ENCODE measurements at regions not wholly inside any gene's neighbourhood (a gene's known extent, or its start where the extent isn't known, plus 50 kb on each side); places are given as distances from the start of the nearest gene placed in this dataset.

- no peaks in the 10 kb centered on the region for H3K9me3 ChIP-seq (ENCODE audit: severe bottlenecking)
- no peak overlapping the region for H3K27ac ChIP-seq
- H3K4me3 ChIP-seq (ENCODE audit: low read depth, low read length): no peak overlapping the region
- no peaks in the 10 kb centered on the region for H3K36me3 ChIP-seq
- no peak for TF ChIP-seq CTCF (IDR thresholded peaks at IDR 0.05; ENCODE audit: low read depth, low read length)
- DNase-seq: no peak
- H3K27me3 ChIP-seq (ENCODE audit: insufficient read depth, low read depth, severe bottlenecking): peaks cover 8% of the 10 kb centered on the region
Measured at GRCh38 chrX:10076765-10077164, 80.0 kb upstream of the CLCN4 start.

GRCh38 chrX:10077425-10078188 lies 79.2 kb upstream of the CLCN4 start:
- H3K27ac ChIP-seq: no peak overlapping the region
- no peaks in the 10 kb centered on the region for H3K36me3 ChIP-seq
- peaks cover 8% of the 10 kb centered on the region for H3K27me3 ChIP-seq (ENCODE audit: insufficient read depth, low read depth, severe bottlenecking)
- no peak for DNase-seq
- H3K9me3 ChIP-seq (ENCODE audit: severe bottlenecking): no peaks in the 10 kb centered on the region
- H3K4me3 ChIP-seq (ENCODE audit: low read depth, low read length): no peak overlapping the region
- TF ChIP-seq CTCF (IDR thresholded peaks at IDR 0.05; ENCODE audit: low read depth, low read length): no peak

GRCh38 chrX:10078266-10078665 lies 78.5 kb upstream of the CLCN4 start:
- DNase-seq: no peak
- no peaks in the 10 kb centered on the region for H3K36me3 ChIP-seq
- H3K27me3 ChIP-seq (ENCODE audit: insufficient read depth, low read depth, severe bottlenecking): peaks cover 8% of the 10 kb centered on the region
- no peaks in the 10 kb centered on the region for H3K9me3 ChIP-seq (ENCODE audit: severe bottlenecking)
- no peak overlapping the region for H3K27ac ChIP-seq
- H3K4me3 ChIP-seq (ENCODE audit: low read depth, low read length): no peak overlapping the region
- TF ChIP-seq CTCF (IDR thresholded peaks at IDR 0.05; ENCODE audit: low read depth, low read length): no peak

GRCh38 chrX:10079231-10079630 lies 77.5 kb upstream of the CLCN4 start:
- H3K9me3 ChIP-seq (ENCODE audit: severe bottlenecking): no peaks in the 10 kb centered on the region
- no peak overlapping the region for H3K27ac ChIP-seq
- no peaks in the 10 kb centered on the region for H3K36me3 ChIP-seq
- H3K27me3 ChIP-seq (ENCODE audit: insufficient read depth, low read depth, severe bottlenecking): peaks cover 8% of the 10 kb centered on the region
- no peak for DNase-seq
- no peak for TF ChIP-seq CTCF (IDR thresholded peaks at IDR 0.05; ENCODE audit: low read depth, low read length)
- no peak overlapping the region for H3K4me3 ChIP-seq (ENCODE audit: low read depth, low read length)

- no peaks in the 10 kb centered on the region for H3K9me3 ChIP-seq (ENCODE audit: severe bottlenecking)
Measured at GRCh38 chrX:10083809-10084208, 73.0 kb upstream of the CLCN4 start.

More at GRCh38 chrX:10083809-10084208, 73.0 kb upstream of the CLCN4 start:
- Histone ChIP-seq H3K36me3 (no peaks in the 10 kb centered on the region), H3K27me3 (ENCODE audit: insufficient read depth, low read depth, severe bottlenecking) (peaks cover 4% of the 10 kb centered on the region), H3K27ac (no peak overlapping the region), H3K4me3 (ENCODE audit: low read depth, low read length) (no peak overlapping the region)
- no peak for DNase-seq
- no peak for TF ChIP-seq CTCF (IDR thresholded peaks at IDR 0.05; ENCODE audit: low read depth, low read length)

All from WERI-Rb-1 (cell line).